NCI-H2196 treated with DMSO at 0.1 percent for 48 hours (cell line): ENCODE measurements at regions not wholly inside any gene's neighbourhood (a gene's known extent, or its start where the extent isn't known, plus 50 kb on each side); places are given as distances from the start of the nearest gene placed in this dataset.

ENCODE experiments used
- DNase-seq: peaks from one replicate; lab custom pipeline; 2025; ENCODE audit not compliant: unreplicated experiment; lab: John Stamatoyannopoulos, UW

GRCh38 chr1:172753964-172754363, 95.1 kb downstream of the FASLG start:
- DNase-seq: no peak

GRCh38 chr1:172754609-172755008, 95.7 kb downstream of the FASLG start:
- DNase-seq: no peak

- no peak for DNase-seq
Measured at GRCh38 chr1:172755099-172755498, 96.2 kb downstream of the FASLG start.

- DNase-seq: no peak
Measured at GRCh38 chr1:172756024-172756423, 97.1 kb downstream of the FASLG start.

GRCh38 chr1:172758259-172758658, 99.4 kb downstream of the FASLG start:
- DNase-seq: no peak

GRCh38 chr1:172760121-172760520, 101.2 kb downstream of the FASLG start:
- no peak for DNase-seq

GRCh38 chr1:172761581-172762486, 102.9 kb downstream of the FASLG start:
- DNase-seq: no peak

- no peak for DNase-seq
Measured at GRCh38 chr1:172763057-172763456, 104.2 kb downstream of the FASLG start.

GRCh38 chr1:172764378-172764777, 105.5 kb downstream of the FASLG start:
- no peak for DNase-seq

GRCh38 chr1:172766462-172766861, 107.6 kb downstream of the FASLG start:
- no peak for DNase-seq

GRCh38 chr1:172770071-172770470, 111.2 kb downstream of the FASLG start:
- no peak for DNase-seq

GRCh38 chr1:172774561-172774960, 115.7 kb downstream of the FASLG start:
- no peak for DNase-seq

GRCh38 chr1:172775606-172776005, 116.7 kb downstream of the FASLG start:
- no peak for DNase-seq

- no peak for DNase-seq
Measured at GRCh38 chr1:172776071-172776470, 117.2 kb downstream of the FASLG start.

- no peak for DNase-seq
Measured at GRCh38 chr1:172777767-172778166, 118.9 kb downstream of the FASLG start.

- DNase-seq: no peak
Measured at GRCh38 chr1:172778456-172779455, 119.9 kb downstream of the FASLG start.

- no peak for DNase-seq
Measured at GRCh38 chr1:172779491-172779890, 120.6 kb downstream of the FASLG start.

- no peak for DNase-seq
Measured at GRCh38 chr1:172781513-172782140, 122.7 kb downstream of the FASLG start.

GRCh38 chr1:172789840-172790239, 130.9 kb downstream of the FASLG start:
- DNase-seq: no peak

GRCh38 chr1:172790245-172790644, 131.3 kb downstream of the FASLG start:
- DNase-seq: no peak

- no peak for DNase-seq
Measured at GRCh38 chr1:172793823-172794222, 134.9 kb downstream of the FASLG start.
